Endothelial cell of umbilical vein (primary cell): ENCODE measurements at regions not wholly inside any gene's neighbourhood (a gene's known extent, or its start where the extent isn't known, plus 50 kb on each side); places are given as distances from the start of the nearest gene placed in this dataset.

ENCODE experiments used
- BruUV-seq: library from RNA; stranded (reverse); fragments of 400-500 nt; replicated peaks from 2 replicates; lab custom pipeline; 2021; lab: Mats Ljungman, UMichigan
- CTCF ChIA-PET: fragments of 300-600, 350-600 bp; sonication (Branson Sonifier 250); formaldehyde crosslinking; loops from one replicate; lab custom pipeline; 2021; ENCODE audit warnings: antibody characterized with exemption, inconsistent platforms; lab: Charles Lee
- POLR2A ChIA-PET: fragments of 300-600, 350-600 bp; sonication (Branson Sonifier 250); formaldehyde crosslinking; loops from one replicate; lab custom pipeline; 2021; ENCODE audit warnings: antibody characterized with exemption, inconsistent platforms; lab: Charles Lee
- DNase-seq: peaks from one replicate; pipeline ENCODE4 v3.0.0-alpha.2; 2011; ENCODE audit warnings: low read depth, low spot score
- FAIRE-seq: peaks from 2 replicates; lab custom pipeline; 2011; peaks lifted over from hg19 to GRCh38; lab: Jason Lieb, UNC
- H2AFZ ChIP-seq: 2 replicates; pipeline ENCODE4 v1.6.0; 2012; ENCODE audit warnings: low read depth, low read length, control low read depth, inconsistent platforms
- H3K27ac ChIP-seq: 2 replicates; pipeline ENCODE4 v1.5.1; 2011; ENCODE audit warnings: low read depth, mild to moderate bottlenecking, control low read depth, low read length, moderate library complexity; ENCODE audit not compliant: insufficient read depth
- H3K27me3 ChIP-seq, 2 experiments: 2 replicates each; pipeline versions ENCODE4 v1.6.0 to v1.6.1; 2011; ENCODE audit warnings: low read length in 2 of 2, mixed read lengths in 1 of 2; ENCODE audit not compliant: control insufficient read depth in 2 of 2, insufficient read depth in 2 of 2
- H3K36me3 ChIP-seq, 2 experiments: 2 replicates in 1 of 2; 3 replicates in 1 of 2; pipeline ENCODE4 v1.5.1; 2011; ENCODE audit warnings: low read length in 2 of 2, mild to moderate bottlenecking in 1 of 2, moderate library complexity in 1 of 2; ENCODE audit not compliant: control insufficient read depth in 2 of 2, insufficient read depth in 2 of 2; ENCODE audit errors: extremely low read depth in 1 of 2
- H3K4me1 ChIP-seq: 3 replicates; pipeline ENCODE4 v1.5.1; 2011; ENCODE audit warnings: mild to moderate bottlenecking, low read length; ENCODE audit not compliant: control insufficient read depth, insufficient read depth; ENCODE audit errors: extremely low read depth
- H3K4me2 ChIP-seq: 2 replicates; pipeline ENCODE4 v1.6.1; 2011; ENCODE audit warnings: low read length, control low read depth, mixed read lengths; ENCODE audit not compliant: insufficient read depth
- H3K4me3 ChIP-seq, 3 experiments: fragments of 200-600 bp in 1 of 3; sonication (generic), shearing (Covaris generic) in 1 of 3; replicated peaks in 1 of 3; 2 replicates each; pipeline ENCODE4 v1.5.1; 2011 to 2016; ENCODE audit warnings: control low read depth in 3 of 3, low read length in 3 of 3, mild to moderate bottlenecking in 2 of 3, inconsistent platforms in 1 of 3, low read depth in 1 of 3, moderate library complexity in 1 of 3; ENCODE audit not compliant: insufficient read depth in 1 of 3
- H3K79me2 ChIP-seq: 2 replicates; pipeline ENCODE4 v1.6.0; 2012; ENCODE audit warnings: low read length, inconsistent platforms; ENCODE audit not compliant: control insufficient read depth, insufficient read depth
- H3K9ac ChIP-seq: replicated peaks from 2 replicates; pipeline ENCODE3; 2011; ENCODE audit warnings: low read length, control low read depth; ENCODE audit not compliant: insufficient read depth; ENCODE audit errors: extremely low read depth
- H3K9me1 ChIP-seq: replicated peaks from 3 replicates; pipeline ENCODE4 v1.6.0; 2011; ENCODE audit warnings: mild to moderate bottlenecking, low read length; ENCODE audit not compliant: control insufficient read depth, insufficient read depth; ENCODE audit errors: extremely low read depth
- H3K9me3 ChIP-seq: replicated peaks from 2 replicates; pipeline ENCODE4 v1.5.1; 2012; ENCODE audit warnings: low read length, inconsistent platforms; ENCODE audit not compliant: control insufficient read depth, insufficient read depth
- H4K20me1 ChIP-seq: replicated peaks from 2 replicates; pipeline ENCODE3; 2011; ENCODE audit warnings: mild to moderate bottlenecking, low read length; ENCODE audit not compliant: control insufficient read depth, insufficient read depth; ENCODE audit errors: extremely low read depth
- CTCF ChIP-seq, 2 donors: IDR thresholded peaks; 1 replicate in 1 of 2; 2 replicates in 1 of 2; pipeline ENCODE4 v1.5.1; 2011; ENCODE audit warnings: low read length in 2 of 2, mild to moderate bottlenecking in 2 of 2, moderate library complexity in 2 of 2, control low read depth in 1 of 2, inconsistent platforms in 1 of 2, low read depth in 1 of 2; ENCODE audit not compliant: insufficient read depth in 1 of 2; ENCODE audit errors: extremely low read depth in 1 of 2
- EZH2 ChIP-seq: IDR thresholded peaks from 2 replicates; pipeline ENCODE4 v1.6.1; 2012; ENCODE audit warnings: borderline replicate concordance, low read depth, mild to moderate bottlenecking, moderate library complexity, low read length, inconsistent platforms; ENCODE audit not compliant: severe bottlenecking
- FOS ChIP-seq: IDR thresholded peaks from 2 replicates; pipeline ENCODE4 v1.6.1; 2011; ENCODE audit warnings: mild to moderate bottlenecking, low read length, moderate library complexity, borderline replicate concordance; ENCODE audit not compliant: insufficient read depth
- GATA2 ChIP-seq: IDR thresholded peaks from 2 replicates; pipeline ENCODE4 v1.7.0; 2011; ENCODE audit warnings: low read depth, mild to moderate bottlenecking, moderate library complexity, mixed read lengths, low read length; ENCODE audit not compliant: insufficient read length, insufficient read depth
- JUN ChIP-seq: IDR thresholded peaks from 2 replicates; pipeline ENCODE4 v1.6.1; 2011; ENCODE audit warnings: borderline replicate concordance, low read depth; ENCODE audit not compliant: insufficient read length, insufficient read depth
- MAX ChIP-seq: IDR thresholded peaks from 2 replicates; pipeline ENCODE4 v1.6.1; 2011; ENCODE audit not compliant: insufficient read depth, insufficient read length
- MYC ChIP-seq: IDR thresholded peaks from one replicate; pipeline ENCODE4 v1.6.1; 2011; ENCODE audit warnings: mild to moderate bottlenecking, low read depth, low read length
- POLR2A ChIP-seq: IDR thresholded peaks from 2 replicates; pipeline ENCODE4 v1.6.1; 2012; ENCODE audit warnings: low read depth, mild to moderate bottlenecking, control low read depth, low read length
- POLR2AphosphoS5 ChIP-seq: IDR thresholded peaks from 2 replicates; pipeline ENCODE4 v1.6.1; 2012; ENCODE audit warnings: low read depth, mild to moderate bottlenecking, control low read depth, low read length, moderate library complexity; ENCODE audit not compliant: insufficient read depth
- dilution Hi-C: fragments of 300-500 bp; cut with MboI; formaldehyde crosslinking; loops from one replicate; pipeline ENCODE4 v1.15.0; 2019; ENCODE audit warnings: low sequenced_read_pairs; ENCODE audit not compliant: extremely low pct_ligation_motif_present
- intact Hi-C: fragments of 100-400 bp; cut with micrococcal nuclease; formaldehyde crosslinking; loops from one replicate; pipeline ENCODE4 v1.10.0; 2022

GRCh38 chr3:44036850-44037249, 204.8 kb upstream of the TOPAZ1 start:
- POLR2A ChIA-PET: no interaction called here
- no peak overlapping the region for H3K9ac ChIP-seq
- no peak for DNase-seq
- no peak overlapping the region for H3K4me3 ChIP-seq
- H3K79me2 ChIP-seq: no peaks in the 10 kb centered on the region
- H3K9me1 ChIP-seq: no peaks in the 10 kb centered on the region
- H3K9me3 ChIP-seq: no peaks in the 10 kb centered on the region
- H3K27me3 ChIP-seq: no peaks in the 10 kb centered on the region
- H3K36me3 ChIP-seq: no peaks in the 10 kb centered on the region
- no peak for TF ChIP-seq JUN
- no peak for TF ChIP-seq GATA2
- no TSS peak for BruUV-seq
- no peak overlapping the region for H2AFZ ChIP-seq
- CTCF ChIA-PET: interaction anchor here (0.6 kb wide), 1 partner anchor 162 kb away, joined by 3 read pairs; no protein-coding TSS in a partner anchor
- H3K27ac ChIP-seq: no peak overlapping the region
- no peak for FAIRE-seq
- dilution Hi-C loops: no loop called here
- no peak overlapping the region for H3K4me2 ChIP-seq
- H3K4me1 ChIP-seq: no peaks in the 10 kb centered on the region
- H4K20me1 ChIP-seq: no peaks in the 10 kb centered on the region
- intact Hi-C loops: no loop called here

GRCh38 chr3:44039006-44039405, 202.7 kb upstream of the TOPAZ1 start:
- H3K9me1 ChIP-seq: no peaks in the 10 kb centered on the region

More at GRCh38 chr3:44039006-44039405, 202.7 kb upstream of the TOPAZ1 start:
- no peak overlapping the region for H2AFZ ChIP-seq
- no peaks in the 10 kb centered on the region for H3K4me1 ChIP-seq
- intact Hi-C loops: no loop called here
- H3K9me3 ChIP-seq: no peaks in the 10 kb centered on the region
- H4K20me1 ChIP-seq: no peaks in the 10 kb centered on the region
- dilution Hi-C loops: no loop called here
- no peak overlapping the region for H3K4me3 ChIP-seq
- no peak overlapping the region for H3K4me2 ChIP-seq
- DNase-seq (no peak), FAIRE-seq (no peak)
- no peak overlapping the region for H3K9ac ChIP-seq
- CTCF ChIA-PET: no interaction called here
- no TSS peak for BruUV-seq
- no peaks in the 10 kb centered on the region for H3K27me3 ChIP-seq
- H3K27ac ChIP-seq: no peak overlapping the region
- TF ChIP-seq JUN (no peak), CTCF (IDR thresholded peaks at IDR 0.05; ENCODE audit: extremely low read depth in 1 of 2, insufficient read depth in 1 of 2, low read depth in 1 of 2, low read length in 2 of 2) (no peak), MAX (no peak), MYC (no peak), GATA2 (no peak), POLR2A (no peak), FOS (no peak), EZH2 (no peak), POLR2AphosphoS5 (no peak)
- H3K36me3 ChIP-seq: no peaks in the 10 kb centered on the region
- H3K79me2 ChIP-seq: no peaks in the 10 kb centered on the region
- POLR2A ChIA-PET: no interaction called here
